GM23248 (cell line): ENCODE measurements at regions not wholly inside any gene's neighbourhood (a gene's known extent, or its start where the extent isn't known, plus 50 kb on each side); places are given as distances from the start of the nearest gene placed in this dataset.

Source experiments
- DNase-seq: peaks from one replicate; pipeline ENCODE4 v3.0.0-alpha.2; 2015
- H2AFZ ChIP-seq: fragments of 200-600 bp; sonication (generic); 2 replicates; pipeline ENCODE4 v1.6.1; 2016; ENCODE audit warnings: antibody characterized with exemption
- H3F3A ChIP-seq: fragments of 200-600 bp; sonication (generic); 2 replicates; pipeline ENCODE4 v1.6.1; 2016; ENCODE audit warnings: mild to moderate bottlenecking, antibody characterized with exemption, mixed run types; ENCODE audit not compliant: insufficient read depth
- H3K27ac ChIP-seq: fragments of 200-600 bp; sonication (generic); 2 replicates; pipeline ENCODE4 v1.5.1; 2016; ENCODE audit warnings: mild to moderate bottlenecking
- H3K27me3 ChIP-seq: fragments of 200-600 bp; sonication (generic); replicated peaks from 2 replicates; pipeline ENCODE4 v1.6.1; 2016; ENCODE audit warnings: mild to moderate bottlenecking; ENCODE audit not compliant: insufficient read depth
- H3K36me3 ChIP-seq: fragments of 200-600 bp; sonication (generic); 2 replicates; pipeline ENCODE4 v1.6.1; 2016; ENCODE audit warnings: low read depth, mild to moderate bottlenecking
- H3K4me1 ChIP-seq: fragments of 200-600 bp; sonication (generic); 2 replicates; pipeline ENCODE4 v1.6.1; 2016; ENCODE audit warnings: mild to moderate bottlenecking; ENCODE audit not compliant: insufficient read depth
- H3K4me2 ChIP-seq: fragments of 200-600 bp; sonication (generic); one replicate; pipeline ENCODE4 v1.6.1; 2016; ENCODE audit warnings: mild to moderate bottlenecking; ENCODE audit not compliant: unreplicated experiment
- H3K4me3 ChIP-seq: fragments of 200-600 bp; sonication (generic); 2 replicates; pipeline ENCODE4 v1.5.1; 2016; ENCODE audit warnings: mild to moderate bottlenecking
- H3K79me2 ChIP-seq: fragments of 200-600 bp; sonication (generic); 2 replicates; pipeline ENCODE4 v1.6.1; 2016; ENCODE audit warnings: mild to moderate bottlenecking; ENCODE audit not compliant: insufficient read depth
- H3K9ac ChIP-seq: fragments of 200-600 bp; sonication (generic); 2 replicates; pipeline ENCODE4 v1.6.1; 2016; ENCODE audit warnings: mild to moderate bottlenecking
- H3K9me2 ChIP-seq: fragments of 200-600 bp; sonication (generic); 2 replicates; pipeline ENCODE4 v1.6.1; 2016; ENCODE audit warnings: mixed run types, mild to moderate bottlenecking, moderate library complexity; ENCODE audit not compliant: insufficient read depth
- H3K9me3 ChIP-seq: fragments of 200-600 bp; sonication (generic); one replicate; pipeline ENCODE4 v1.6.1; 2017; ENCODE audit warnings: low read depth
- H4K20me1 ChIP-seq: fragments of 200-600 bp; sonication (generic); 2 replicates; pipeline ENCODE4 v1.6.0; 2016; ENCODE audit not compliant: insufficient read depth
- EZH2 ChIP-seq: fragments of 200-600 bp; sonication (generic); IDR thresholded peaks from 2 replicates; pipeline ENCODE4 v1.6.1; 2018; ENCODE audit warnings: antibody characterized with exemption, mild to moderate bottlenecking; ENCODE audit not compliant: insufficient read depth, poor library complexity, severe bottlenecking
- EZH2phosphoT487 ChIP-seq: fragments of 200-600 bp; sonication (generic); IDR thresholded peaks from 2 replicates; pipeline ENCODE4 v1.6.1; 2018; ENCODE audit warnings: antibody characterized with exemption, moderate library complexity, mild to moderate bottlenecking, low read depth; ENCODE audit not compliant: insufficient read depth
- WGBS, 2 experiments: methylation state at CpG; one replicate each; pipeline ENCODE4 v1.1.6; 2015 to 2017; ENCODE audit warnings: low lambda C conversion rate in 2 of 2, low coverage in 1 of 2; ENCODE audit errors: missing lambda C conversion rate in 2 of 2; 5-methylcytosine and 5-hydroxymethylcytosine counted together
- in situ Hi-C: fragments of 300-500 bp; cut with MboI; formaldehyde crosslinking; loops from 2 replicates; pipeline ENCODE4 v1.15.0; 2020

- H3K9me2 ChIP-seq = no peaks in the 10 kb centered on the region
- peaks cover 49% of the 10 kb centered on the region for H3F3A ChIP-seq
- no peaks in the 10 kb centered on the region for H4K20me1 ChIP-seq
- H3K79me2 ChIP-seq = no peaks in the 10 kb centered on the region
- no peak overlapping the region for H3K4me3 ChIP-seq
- in situ Hi-C loops = no loop called here
- H3K4me1 ChIP-seq = peaks cover 62% of the 10 kb centered on the region
- H3K36me3 ChIP-seq = no peaks in the 10 kb centered on the region
- H3K4me2 ChIP-seq = no peak overlapping the region
- H3K27me3 ChIP-seq = no peaks in the 10 kb centered on the region
- H3K27ac ChIP-seq = no peak overlapping the region
- no peak overlapping the region for H2AFZ ChIP-seq
- peak; percentile 51 for DNase-seq
- no peaks in the 10 kb centered on the region for H3K9me3 ChIP-seq
- TF ChIP-seq EZH2 = no peak
- TF ChIP-seq EZH2phosphoT487 = no peak
- WGBS, 2 experiments = 10 to 14% methylated on average over 3 of the region's 3 CpGs
- no peak overlapping the region for H3K9ac ChIP-seq
These were observed 242.4 kb upstream of the TANK start for GRCh38 chr2:160917850-160918249.

- Histone ChIP-seq H3K36me3 (no peaks in the 10 kb centered on the region), H3K4me2 (peak overlapping the region; percentile 10), H3K9ac (no peak overlapping the region), H4K20me1 (no peaks in the 10 kb centered on the region), H3K9me3 (no peaks in the 10 kb centered on the region), H3K27ac (no peak overlapping the region), H3K9me2 (no peaks in the 10 kb centered on the region), H2AFZ (no peak overlapping the region), H3K4me3 (no peak overlapping the region), H3K4me1 (peaks cover 62% of the 10 kb centered on the region), H3K27me3 (no peaks in the 10 kb centered on the region), H3K79me2 (no peaks in the 10 kb centered on the region), H3F3A (peaks cover 49% of the 10 kb centered on the region)
- no peak for DNase-seq
- in situ Hi-C loops = no loop called here
- TF ChIP-seq EZH2 = no peak
- TF ChIP-seq EZH2phosphoT487 = no peak
These were observed 242.0 kb upstream of the TANK start for GRCh38 chr2:160918258-160918657.

DNA sequence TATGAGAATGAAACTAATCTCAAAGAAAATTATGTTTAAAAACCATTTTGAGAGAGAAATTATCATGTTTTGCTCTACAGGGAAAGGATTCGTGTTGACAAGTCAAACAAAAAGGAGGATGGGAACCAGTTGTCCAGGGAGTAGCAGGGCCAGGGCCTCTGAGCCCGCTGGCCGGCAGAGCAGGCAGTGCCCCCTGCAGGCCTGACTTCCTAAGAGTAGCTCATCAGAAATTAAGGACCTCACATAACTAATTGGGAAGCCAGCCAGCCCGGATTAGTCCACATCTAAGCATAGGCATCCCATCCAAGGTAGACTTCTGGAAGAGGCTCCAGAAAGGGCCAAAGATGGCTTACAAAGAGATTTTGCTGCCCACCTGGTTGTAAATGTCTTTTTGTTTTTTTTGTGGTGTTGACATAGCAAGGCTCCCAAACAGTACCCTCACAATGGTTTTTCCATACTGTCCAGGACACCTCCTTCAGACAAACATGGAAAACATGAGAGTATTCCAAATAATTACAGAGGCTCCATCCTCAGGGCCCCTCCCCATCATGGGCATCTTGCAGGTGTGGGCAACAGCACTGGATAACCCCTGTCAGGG, 241.2 kb upstream of the TANK start:
- H3F3A ChIP-seq = peaks cover 49% of the 10 kb centered on the region
- H4K20me1 ChIP-seq = no peaks in the 10 kb centered on the region
- no peaks in the 10 kb centered on the region for H3K36me3 ChIP-seq
- TF ChIP-seq EZH2phosphoT487 (no peak), EZH2 (no peak)
- H3K9ac ChIP-seq = no peak overlapping the region
- no peaks in the 10 kb centered on the region for H3K9me2 ChIP-seq
- WGBS, 2 experiments = 44 to 55% methylated on average over 4 of the region's 4 CpGs
- 0 out of 2 replicates have a peak overlapping the region, but pooled peaks have one; percentile 94 for H3K27ac ChIP-seq
- peaks cover 62% of the 10 kb centered on the region for H3K4me1 ChIP-seq
- no peak overlapping the region for H3K4me3 ChIP-seq
- peak overlapping the region; percentile 10 for H3K4me2 ChIP-seq
- no peaks in the 10 kb centered on the region for H3K27me3 ChIP-seq
- H3K9me3 ChIP-seq = no peaks in the 10 kb centered on the region
- in situ Hi-C loops = no loop called here
- H2AFZ ChIP-seq = no peak overlapping the region
- peak; percentile 71 for DNase-seq
- H3K79me2 ChIP-seq = no peaks in the 10 kb centered on the region

DNA sequence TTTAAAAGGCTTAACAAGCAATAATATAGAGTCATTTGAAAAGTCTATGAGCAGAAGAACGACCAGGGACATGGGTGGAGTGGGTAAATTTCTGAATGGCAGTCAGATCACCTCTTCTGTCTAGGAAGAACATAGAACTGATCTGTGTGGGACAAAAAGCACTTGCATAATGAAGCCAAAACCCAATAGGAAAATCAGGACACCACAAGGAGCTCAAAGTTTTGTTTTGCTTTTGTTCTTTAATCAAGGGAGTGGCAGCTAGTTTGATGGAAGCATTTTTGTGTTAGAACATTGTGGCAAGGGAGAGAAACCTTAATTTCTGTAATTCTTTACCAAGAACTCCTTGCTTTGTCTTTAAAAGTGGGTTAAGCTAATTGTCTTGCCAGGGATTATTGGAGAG, 240.2 kb upstream of the TANK start:
- Histone ChIP-seq H3K9ac (peak overlapping the region; percentile 79), H3K4me2 (peak overlapping the region; percentile 71), H3K9me2 (no peaks in the 10 kb centered on the region), H3K79me2 (no peaks in the 10 kb centered on the region), H3K9me3 (no peaks in the 10 kb centered on the region), H3K4me3 (0 out of 2 replicates have a peak overlapping the region, but pooled peaks have one; percentile 59), H3F3A (peaks cover 49% of the 10 kb centered on the region), H2AFZ (peak overlapping the region; percentile 68), H3K27me3 (no peaks in the 10 kb centered on the region), H3K36me3 (no peaks in the 10 kb centered on the region), H4K20me1 (no peaks in the 10 kb centered on the region), H3K27ac (peak overlapping the region; percentile 94), H3K4me1 (peaks cover 62% of the 10 kb centered on the region)
- 11% methylated on average over 1 of the region's 1 CpG for WGBS, 2 experiments
- DNase-seq = no peak
- in situ Hi-C loops = no loop called here
- TF ChIP-seq EZH2phosphoT487 (no peak), EZH2 (no peak)
